Left cardiac atrium (tissue), 4 donors: ENCODE measurements at regions not wholly inside any gene's neighbourhood (a gene's known extent, or its start where the extent isn't known, plus 50 kb on each side); places are given as distances from the start of the nearest gene placed in this dataset.
"Not testable (repeated sequence)": the region's sequence is repeated elsewhere in the genome, so short reads cannot be mapped to it uniquely, and the experiment has no call there.

ENCODE experiments used
- ATAC-seq, 2 donors: fragments of 200-7000 bp; cut with Tn5 transposase; one replicate each; pipeline ENCODE4 v1.9.1; 2020; ENCODE audit warnings: mild to moderate bottlenecking in 2 of 2, moderate library complexity in 2 of 2
- DNase-seq: peaks from one replicate; pipeline ENCODE4 v3.0.0-alpha.2; 2020
- intact Hi-C, 2 donors: fragments of 100-400 bp; cut with DNase I; formaldehyde crosslinking; loops; one replicate each; pipeline versions ENCODE4 v1.14.1 to v1.15.1; 2022 to 2023
- donor health status: DM: no; HTN: yes; CAD: no.
- donor health status: DM: no; HTN: yes; CAD: no; lungs with severe emphysema.
- donor health status: DM: yes; HTN: yes; CAD: no.
- donor health status: Dilated cardiomyopathy.

- DNase-seq, result no peak
- intact Hi-C loops, result no loop called here
- ATAC-seq, result no peak
These were observed 407.1 kb downstream of the SQOR start for GRCh38 chr15:46041905-46042304.

- intact Hi-C loops, result no loop called here
- ATAC-seq (peak in 1 of 2 donors; percentile 47), DNase-seq (no peak)
These were observed 425.2 kb downstream of the SQOR start for GRCh38 chr15:46059921-46060594.

DNA sequence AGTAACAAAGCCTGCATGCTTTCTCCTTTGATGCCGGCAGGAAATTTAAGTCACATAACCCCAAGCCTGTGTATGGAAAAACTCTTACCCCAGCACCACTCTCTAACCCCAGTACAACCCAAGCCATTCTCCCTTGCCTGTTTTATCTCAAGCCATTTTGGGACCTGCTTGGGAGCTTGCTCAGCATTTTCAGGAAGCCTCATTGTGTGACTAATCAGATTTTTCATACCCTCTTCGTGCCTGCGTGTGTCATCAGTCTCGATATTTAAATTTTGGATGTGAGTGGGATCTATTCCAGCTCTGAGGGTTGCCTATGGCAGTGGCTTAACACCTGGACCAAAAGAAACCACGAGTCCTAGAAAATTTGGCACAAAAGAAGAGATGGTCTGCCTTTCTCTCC is 426.2 kb downstream of the SQOR start:
- intact Hi-C loops, result no loop called here
- ATAC-seq, result no peak
- no peak for DNase-seq

DNA sequence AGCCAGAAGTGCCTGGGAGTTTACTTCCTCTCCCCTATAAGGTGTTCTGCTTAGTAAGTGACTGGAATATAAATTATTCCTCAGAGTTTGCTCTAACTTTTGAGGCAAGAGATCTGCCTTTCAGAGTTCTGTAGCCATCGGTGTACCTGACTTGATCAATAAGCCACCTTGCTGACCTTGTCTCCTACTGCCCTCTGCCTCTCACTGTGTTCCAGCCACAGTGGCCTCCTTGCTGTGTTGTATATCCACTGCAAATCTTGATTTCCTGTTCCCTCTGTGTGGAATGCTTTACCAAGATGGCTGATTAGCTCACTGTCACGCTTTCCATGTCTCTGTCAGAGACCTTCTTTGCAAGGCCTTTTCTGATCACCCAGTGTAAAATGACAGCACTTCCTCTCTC is 442.4 kb downstream of the SQOR start:
- DNase-seq, result no peak
- intact Hi-C loops, result no loop called here
- no peak for ATAC-seq

GRCh38 chr15:46079046-46079445 is 444.2 kb downstream of the SQOR start:
- DNase-seq (no peak), ATAC-seq (no peak)
- intact Hi-C loops, result no loop called here

GRCh38 chr15:46080016-46080415 is 445.2 kb downstream of the SQOR start:
- DNase-seq, result no peak
- ATAC-seq, result no peak
- intact Hi-C loops, result no loop called here

GRCh38 chr15:46088486-46089445 is 453.9 kb downstream of the SQOR start:
- no peak for ATAC-seq
- intact Hi-C loops, result no loop called here

DNA sequence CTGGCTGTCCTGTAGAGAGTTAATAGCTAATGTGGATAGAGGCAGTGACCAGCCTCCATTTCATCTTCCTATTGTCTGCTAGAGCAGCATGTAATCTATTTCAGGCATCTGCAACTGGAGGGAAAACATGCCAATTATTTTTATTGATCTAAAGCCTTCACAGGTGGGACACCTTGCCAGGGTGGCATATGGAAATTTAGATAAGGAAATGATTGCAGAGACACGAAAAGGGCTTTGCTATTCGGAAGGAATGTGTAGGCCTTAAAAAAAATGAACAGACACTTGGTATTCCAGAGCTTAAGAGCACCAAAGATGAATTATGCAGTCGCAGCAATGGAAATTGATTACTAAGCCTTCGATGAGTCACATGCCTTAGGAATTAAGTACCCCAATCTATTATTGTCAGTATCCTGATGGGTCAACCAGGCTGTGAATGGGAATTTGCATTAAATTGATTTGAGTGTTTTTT is 454.7 kb downstream of the SQOR start:
- ATAC-seq (no peak), DNase-seq (no peak)
- intact Hi-C loops, result no loop called here

More at GRCh38 chr15:46088486-46089445, 453.9 kb downstream of the SQOR start:
- no peak for DNase-seq

DNA sequence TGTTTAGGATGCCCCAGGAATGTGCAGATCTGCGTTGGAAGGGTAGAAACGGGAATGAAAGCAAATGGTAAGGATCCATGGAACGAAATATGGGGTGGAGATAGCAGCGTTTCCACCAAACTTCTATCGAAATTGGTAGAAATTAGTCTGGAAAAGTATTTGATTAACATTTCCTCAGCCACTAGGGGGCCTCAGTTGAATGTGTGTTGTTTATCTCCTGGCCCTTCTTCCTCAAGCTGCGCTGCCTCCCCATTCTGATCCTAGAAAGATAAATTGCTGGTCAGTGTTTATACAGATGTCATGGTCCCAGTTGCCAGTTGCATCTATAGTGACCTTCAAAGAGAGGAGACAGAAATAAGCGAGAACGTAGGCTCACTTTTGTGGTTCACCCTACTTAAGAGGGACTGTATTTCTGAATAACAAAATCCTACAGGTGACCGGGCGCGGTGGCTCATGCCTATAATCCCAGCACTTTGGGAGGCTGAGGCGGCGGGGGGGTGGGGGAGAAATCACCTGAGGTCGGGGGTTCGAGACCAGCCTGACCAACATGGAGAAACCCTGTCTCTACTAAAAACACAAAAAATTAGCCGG is 457.1 kb downstream of the SQOR start:
- ATAC-seq, result no peak
- intact Hi-C loops, result no loop called here
- no peak for DNase-seq

DNA sequence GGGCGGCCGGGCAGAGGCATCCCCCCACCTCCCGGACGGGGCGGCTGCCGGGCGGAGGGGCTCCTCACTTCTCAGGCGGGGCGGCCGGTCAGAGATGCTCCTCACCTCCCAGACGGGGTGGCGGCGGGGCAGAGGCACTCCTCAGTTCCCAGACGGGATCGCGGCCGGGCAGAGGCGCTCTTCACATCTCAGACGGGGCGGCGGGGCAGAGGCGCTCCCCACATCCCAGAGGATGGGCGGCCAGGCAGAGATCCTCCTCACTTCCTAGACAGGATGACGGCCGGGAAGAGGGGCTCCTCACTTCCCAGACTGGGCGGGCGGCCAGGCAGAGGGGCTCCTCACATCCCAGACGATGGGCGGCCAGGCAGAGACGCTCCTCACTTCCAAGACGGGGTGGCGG is 463.2 kb downstream of the SQOR start:
- DNase-seq, intact Hi-C loops, ATAC-seq: not testable (repeated sequence)

DNA sequence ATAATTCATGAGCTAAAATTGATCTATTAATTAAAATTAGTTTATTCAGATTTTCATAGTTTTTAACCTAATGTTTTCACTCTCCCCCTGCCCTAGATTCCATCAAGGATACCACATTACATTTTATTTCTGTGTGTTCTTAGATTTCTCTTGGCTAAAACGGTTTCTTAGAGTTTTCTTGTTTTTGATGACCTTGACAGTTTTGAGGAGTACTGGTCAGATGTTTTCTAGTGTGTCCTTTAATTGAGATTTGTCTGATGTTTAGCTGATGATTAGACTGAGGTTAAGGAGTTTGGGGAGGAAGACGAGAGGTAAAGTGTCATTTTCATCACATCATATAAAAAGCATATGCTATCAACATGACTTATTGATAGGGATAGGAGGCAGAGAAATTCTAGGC is 475.9 kb downstream of the SQOR start:
- DNase-seq, result no peak
- intact Hi-C loops, result no loop called here
- no peak for ATAC-seq

GRCh38 chr15:46111730-46112129 is 476.9 kb downstream of the SQOR start:
- no peak for ATAC-seq
- DNase-seq, result no peak
- intact Hi-C loops, result no loop called here

DNA sequence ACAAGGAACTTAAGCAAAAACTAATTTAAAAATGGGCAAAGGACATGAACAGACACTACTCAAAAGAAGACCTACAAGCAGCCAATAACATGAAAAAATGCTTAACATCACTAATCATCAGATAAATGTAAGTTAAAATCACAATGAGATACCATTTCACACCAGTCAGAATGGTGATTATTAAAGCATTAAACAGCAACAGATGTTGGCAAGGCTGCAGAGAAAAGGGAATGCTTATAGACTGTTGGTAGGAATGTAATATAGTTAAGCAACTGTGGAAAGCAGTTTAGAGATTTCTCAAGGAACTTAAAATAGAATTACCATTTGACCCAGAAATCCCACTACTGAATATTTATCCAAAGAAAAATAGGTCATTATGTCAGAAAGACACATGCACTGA is 482.2 kb downstream of the SQOR start:
- intact Hi-C loops, result no loop called here
- no peak for DNase-seq
- ATAC-seq, result no peak

- no peak for ATAC-seq
- no peak for DNase-seq
- intact Hi-C loops, result no loop called here
These were observed 485.9 kb downstream of the SQOR start for GRCh38 chr15:46120713-46121112.

- ATAC-seq (no peak), DNase-seq (no peak)
- intact Hi-C loops, result no loop called here
These were observed 486.6 kb downstream of the SQOR start for GRCh38 chr15:46121441-46121840.

GRCh38 chr15:46126581-46126980 is 491.8 kb downstream of the SQOR start:
- intact Hi-C loops, result no loop called here
- ATAC-seq, result no peak
- no peak for DNase-seq

DNA sequence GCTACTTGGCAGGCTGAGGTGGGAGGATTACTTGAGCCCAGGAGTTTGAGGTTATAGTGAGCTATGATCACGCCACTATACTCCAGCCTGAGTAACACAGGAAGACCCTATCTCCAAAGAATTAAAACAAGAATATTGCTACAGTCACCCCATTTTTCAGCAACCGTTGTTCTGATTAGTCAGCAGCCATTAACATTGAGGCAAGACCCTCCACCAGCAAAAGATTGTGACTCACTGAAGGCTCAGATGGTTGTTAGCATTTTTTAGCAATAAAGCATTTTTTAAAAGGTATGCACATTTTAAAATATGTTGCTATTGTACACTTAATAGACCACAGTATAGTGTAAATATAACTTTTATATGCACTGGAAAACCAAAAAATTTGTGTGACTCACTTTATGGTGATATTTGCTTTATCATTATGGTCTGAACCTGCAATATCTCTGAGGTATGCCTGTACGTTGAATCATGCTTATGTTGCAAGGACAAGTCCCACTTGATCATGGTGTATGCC is 492.6 kb downstream of the SQOR start:
- intact Hi-C loops, result no loop called here
- DNase-seq, result no peak

DNA sequence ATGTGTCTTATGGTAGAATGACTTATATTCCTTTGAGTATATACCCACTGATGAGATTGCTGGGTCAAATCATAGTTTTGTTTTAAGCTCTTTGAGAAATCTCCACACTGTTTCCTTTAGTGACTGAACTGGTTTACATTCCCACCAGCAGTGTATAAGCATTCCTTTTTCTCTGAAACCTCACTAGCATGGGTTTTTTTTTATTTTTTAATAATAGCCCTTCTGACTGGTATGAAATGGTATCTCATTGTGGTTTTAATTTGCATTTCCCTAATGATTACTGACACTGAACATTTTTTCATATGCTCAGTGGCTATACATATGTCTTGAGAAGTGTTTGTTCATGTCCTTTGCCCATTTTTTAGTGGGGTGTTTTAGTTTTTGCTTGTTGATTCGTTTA is 494.3 kb downstream of the SQOR start:
- no peak for ATAC-seq
- no peak for DNase-seq
- intact Hi-C loops, result no loop called here

More for the DNA sequence above, 492.6 kb downstream of the SQOR start:
- no peak for ATAC-seq

GRCh38 chr15:46131876-46132275 is 497.0 kb downstream of the SQOR start:
- DNase-seq, result no peak
- no peak for ATAC-seq
- intact Hi-C loops, result no loop called here

GRCh38 chr15:46137443-46137842 is 502.6 kb downstream of the SQOR start:
- no peak for DNase-seq
- intact Hi-C loops, result no loop called here
- ATAC-seq, result no peak
